Vagina (tissue), 2 donors: ENCODE measurements at regions not wholly inside any gene's neighbourhood (a gene's known extent, or its start where the extent isn't known, plus 50 kb on each side); places are given as distances from the start of the nearest gene placed in this dataset.

ENCODE experiments used
- CTCF ChIP-seq, 3 experiments: fragments of 450-650 bp in 2 of 3; fragments of 200-600 bp in 1 of 3; sonication (generic) in 1 of 3; IDR thresholded peaks; one replicate each; pipeline ENCODE4 v1.5.1; 2017 to 2019; ENCODE audit warnings: antibody characterized with exemption in 3 of 3, mild to moderate bottlenecking in 2 of 3, moderate library complexity in 2 of 3
- POLR2A ChIP-seq, 2 donors: fragments of 450-650 bp; IDR thresholded peaks; one replicate each; pipeline ENCODE4 v1.6.1; 2017; ENCODE audit warnings: antibody characterized with exemption in 2 of 2, mild to moderate bottlenecking in 2 of 2, moderate library complexity in 2 of 2

GRCh38 chr9:86816366-86816765 lies 130.9 kb downstream of the GAS1 start:
- TF ChIP-seq CTCF (IDR thresholded peaks at IDR 0.05): no peak
- no peak for TF ChIP-seq POLR2A (IDR thresholded peaks at IDR 0.05)
